Glutamatergic neuron (in vitro differentiated cells): ENCODE measurements at regions not wholly inside any gene's neighbourhood (a gene's known extent, or its start where the extent isn't known, plus 50 kb on each side); places are given as distances from the start of the nearest gene placed in this dataset.

Experiments
- DNase-seq: peaks from one replicate; pipeline ENCODE4 v3.0.0; 2022
- H3K27ac Mint-ChIP-seq: one replicate; pipeline ENCODE4 v1.8.0; 2020; ENCODE audit warnings: mild to moderate bottlenecking, mixed read lengths, inconsistent platforms; ENCODE audit not compliant: unreplicated experiment
- H3K27me3 Mint-ChIP-seq: one replicate; pipeline ENCODE4 v1.8.0; 2020; ENCODE audit warnings: mild to moderate bottlenecking, moderate library complexity, mixed read lengths, inconsistent platforms; ENCODE audit not compliant: unreplicated experiment
- H3K36me3 Mint-ChIP-seq: one replicate; pipeline ENCODE4 v1.8.0; 2020; ENCODE audit warnings: mild to moderate bottlenecking, mixed read lengths, inconsistent platforms; ENCODE audit not compliant: unreplicated experiment
- H3K4me1 Mint-ChIP-seq: one replicate; pipeline ENCODE4 v1.8.0; 2020; ENCODE audit warnings: mild to moderate bottlenecking, low read depth, mixed read lengths, inconsistent platforms; ENCODE audit not compliant: unreplicated experiment
- H3K4me3 Mint-ChIP-seq: one replicate; pipeline ENCODE4 v1.8.0; 2020; ENCODE audit warnings: mild to moderate bottlenecking, mixed read lengths, inconsistent platforms; ENCODE audit not compliant: unreplicated experiment
- H3K9me3 Mint-ChIP-seq: one replicate; pipeline ENCODE4 v1.8.0; 2020; ENCODE audit warnings: mild to moderate bottlenecking, moderate library complexity, mixed read lengths, inconsistent platforms; ENCODE audit not compliant: unreplicated experiment
- TF ChIP-seq, protein P1 (sequence below): fragments of 200-600 bp; sonication (generic); IDR thresholded peaks from one replicate; pipeline ENCODE4 v1.5.0; 2021; ENCODE audit not compliant: partially characterized antibody, unreplicated experiment

DNA sequence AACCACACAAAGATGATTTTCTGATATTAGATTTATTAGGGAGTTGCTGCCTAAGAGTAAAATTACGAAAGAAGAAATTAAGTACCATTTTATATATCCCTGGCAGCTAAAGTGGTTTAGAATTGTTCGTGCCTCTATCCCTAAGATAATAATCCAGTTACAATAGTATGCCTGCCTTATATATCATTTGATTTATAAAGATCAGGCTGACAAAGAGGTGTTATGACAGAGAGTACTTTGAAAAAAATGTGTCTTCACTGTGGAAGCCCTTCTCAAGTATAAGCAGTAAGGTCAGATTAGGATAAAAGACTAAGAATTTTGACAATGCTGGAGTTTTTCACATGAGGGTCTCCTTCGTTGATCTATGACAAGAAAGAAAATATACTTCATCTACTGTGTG is 619.9 kb downstream of the ADGRL2 start:
- H3K27me3 Mint-ChIP-seq, result no peaks in the 10 kb centered on the region
- no peak for DNase-seq

DNA sequence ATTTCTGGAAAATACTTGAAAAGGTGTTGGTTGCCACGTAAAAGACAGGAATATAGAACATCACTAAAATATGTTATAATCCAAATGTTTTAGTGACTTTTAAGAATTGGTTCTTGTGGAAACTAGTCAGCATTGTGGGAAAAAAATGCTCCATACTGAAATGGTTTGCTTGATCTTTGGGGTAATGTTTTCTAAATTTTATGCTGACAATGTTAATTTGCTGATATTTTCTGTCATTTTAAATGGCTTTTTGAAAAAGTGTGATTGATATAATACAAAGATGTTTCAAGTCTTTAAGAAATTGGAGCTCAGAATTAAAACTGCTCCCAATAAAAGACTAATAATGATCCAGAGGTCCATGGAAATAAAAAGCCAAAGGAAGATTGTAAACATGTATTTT is 610.9 kb downstream of the ADGRL2 start:
- H3K4me3 Mint-ChIP-seq, result no peak overlapping the region
- H3K27ac Mint-ChIP-seq, result no peak overlapping the region
- no peak for DNase-seq
- no peaks in the 10 kb centered on the region for H3K36me3 Mint-ChIP-seq
- TF ChIP-seq, protein P1, sequence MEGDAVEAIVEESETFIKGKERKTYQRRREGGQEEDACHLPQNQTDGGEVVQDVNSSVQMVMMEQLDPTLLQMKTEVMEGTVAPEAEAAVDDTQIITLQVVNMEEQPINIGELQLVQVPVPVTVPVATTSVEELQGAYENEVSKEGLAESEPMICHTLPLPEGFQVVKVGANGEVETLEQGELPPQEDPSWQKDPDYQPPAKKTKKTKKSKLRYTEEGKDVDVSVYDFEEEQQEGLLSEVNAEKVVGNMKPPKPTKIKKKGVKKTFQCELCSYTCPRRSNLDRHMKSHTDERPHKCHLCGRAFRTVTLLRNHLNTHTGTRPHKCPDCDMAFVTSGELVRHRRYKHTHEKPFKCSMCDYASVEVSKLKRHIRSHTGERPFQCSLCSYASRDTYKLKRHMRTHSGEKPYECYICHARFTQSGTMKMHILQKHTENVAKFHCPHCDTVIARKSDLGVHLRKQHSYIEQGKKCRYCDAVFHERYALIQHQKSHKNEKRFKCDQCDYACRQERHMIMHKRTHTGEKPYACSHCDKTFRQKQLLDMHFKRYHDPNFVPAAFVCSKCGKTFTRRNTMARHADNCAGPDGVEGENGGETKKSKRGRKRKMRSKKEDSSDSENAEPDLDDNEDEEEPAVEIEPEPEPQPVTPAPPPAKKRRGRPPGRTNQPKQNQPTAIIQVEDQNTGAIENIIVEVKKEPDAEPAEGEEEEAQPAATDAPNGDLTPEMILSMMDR, result no peak
- no peaks in the 10 kb centered on the region for H3K4me1 Mint-ChIP-seq
- no peaks in the 10 kb centered on the region for H3K9me3 Mint-ChIP-seq
- H3K27me3 Mint-ChIP-seq, result no peaks in the 10 kb centered on the region

More for the DNA sequence above, 619.9 kb downstream of the ADGRL2 start:
- no peak overlapping the region for H3K27ac Mint-ChIP-seq
- H3K4me3 Mint-ChIP-seq, result no peak overlapping the region
- TF ChIP-seq, protein P1, result no peak
- H3K9me3 Mint-ChIP-seq, result peaks cover 2% of the 10 kb centered on the region
- H3K4me1 Mint-ChIP-seq, result no peaks in the 10 kb centered on the region
- no peaks in the 10 kb centered on the region for H3K36me3 Mint-ChIP-seq

DNA sequence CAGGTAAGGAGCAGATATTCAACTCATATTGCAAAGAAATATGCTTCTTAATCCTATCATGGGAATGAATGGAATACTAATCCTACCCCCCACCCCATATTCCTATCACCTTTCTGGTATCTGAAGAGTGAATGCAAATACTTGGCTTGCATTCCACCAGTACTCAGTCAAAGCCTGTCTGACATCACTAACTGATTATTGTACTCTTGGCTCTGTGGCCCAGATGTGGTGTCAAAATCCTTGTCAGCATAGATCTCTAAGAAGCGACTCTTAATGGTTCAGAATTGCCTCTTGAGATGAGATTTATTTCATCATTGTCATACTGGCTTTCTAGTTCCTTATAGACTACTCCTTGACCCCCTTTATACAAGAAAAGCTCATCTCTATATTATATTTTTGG is 604.6 kb downstream of the ADGRL2 start:
- Mint-ChIP-seq H3K4me1 (no peaks in the 10 kb centered on the region), H3K27me3 (no peaks in the 10 kb centered on the region), H3K27ac (no peak overlapping the region), H3K4me3 (no peak overlapping the region), H3K9me3 (no peaks in the 10 kb centered on the region), H3K36me3 (no peaks in the 10 kb centered on the region)
- no peak for DNase-seq
- TF ChIP-seq, protein P1, result no peak

DNA sequence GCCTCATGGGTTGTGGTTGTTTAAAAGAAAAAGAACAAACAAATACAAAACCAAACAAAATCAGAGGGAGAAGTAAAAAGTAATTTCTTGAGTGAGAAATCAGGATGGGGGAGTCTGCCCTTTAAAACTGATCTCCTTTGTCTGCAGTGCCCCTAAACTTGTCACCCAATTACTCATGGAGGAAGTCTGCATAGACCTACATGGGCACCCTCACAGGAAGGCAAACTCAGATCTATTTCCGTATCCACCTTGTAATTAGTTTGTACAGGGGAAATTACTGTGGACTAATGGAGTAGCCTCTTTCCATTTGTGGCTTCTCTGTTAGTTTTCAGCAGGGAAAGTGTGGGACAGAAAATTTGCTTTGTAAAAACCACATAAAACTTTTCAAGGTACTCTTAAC is 600.4 kb downstream of the ADGRL2 start:
- peaks cover 6% of the 10 kb centered on the region for H3K9me3 Mint-ChIP-seq
- TF ChIP-seq, protein P1, result no peak
- H3K4me1 Mint-ChIP-seq, result peaks cover 8% of the 10 kb centered on the region
- H3K36me3 Mint-ChIP-seq, result no peaks in the 10 kb centered on the region
- H3K27me3 Mint-ChIP-seq, result no peaks in the 10 kb centered on the region
- no peak overlapping the region for H3K4me3 Mint-ChIP-seq
- no peak overlapping the region for H3K27ac Mint-ChIP-seq
- DNase-seq, result no peak

DNA sequence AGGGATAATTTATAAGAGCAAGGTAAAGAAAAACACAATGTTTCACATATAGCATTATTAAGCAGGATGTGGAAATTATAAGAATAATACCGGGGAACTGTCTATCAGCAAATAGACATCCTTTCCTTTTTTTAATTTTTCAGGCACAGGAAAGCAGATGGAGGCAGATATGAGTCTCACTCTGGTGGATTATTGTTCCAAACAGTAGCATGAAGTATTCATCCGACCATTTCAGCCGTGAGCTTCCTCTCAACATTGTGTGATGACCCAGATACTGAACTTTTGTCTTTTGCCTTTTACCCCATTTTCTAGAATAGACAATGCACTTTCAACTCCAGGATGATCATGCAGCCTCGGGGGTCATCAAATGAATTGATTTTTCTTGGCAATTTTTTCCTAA is 599.8 kb downstream of the ADGRL2 start:
- Mint-ChIP-seq H3K36me3 (no peaks in the 10 kb centered on the region), H3K4me3 (no peak overlapping the region), H3K9me3 (peaks cover 6% of the 10 kb centered on the region), H3K27ac (no peak overlapping the region), H3K27me3 (no peaks in the 10 kb centered on the region), H3K4me1 (peaks cover 8% of the 10 kb centered on the region)
- no peak for DNase-seq
- TF ChIP-seq, protein P1, result no peak
